B cell (primary cell): ENCODE measurements at regions not wholly inside any gene's neighbourhood (a gene's known extent, or its start where the extent isn't known, plus 50 kb on each side); places are given as distances from the start of the nearest gene placed in this dataset.

Source experiments
- ATAC-seq: fragments of 200-7000 bp; cut with Tn5 transposase; one replicate; pipeline ENCODE4 v1.10.0; 2021; ENCODE audit warnings: low read depth, mild to moderate bottlenecking, moderate number of reproducible peaks, moderate library complexity
- CTCF ChIA-PET: fragments of 350-600 bp; sonication (Branson Sonifier 250); formaldehyde crosslinking; loops from one replicate; lab custom pipeline; 2021; ENCODE audit warnings: antibody characterized with exemption, inconsistent platforms; lab: Charles Lee
- POLR2A ChIA-PET: fragments of 350-600 bp; sonication (Branson Sonifier 250); formaldehyde crosslinking; loops from one replicate; lab custom pipeline; 2021; ENCODE audit warnings: antibody characterized with exemption; lab: Charles Lee
- DNase-seq: peaks from one replicate; pipeline ENCODE4 v3.0.0; 2013
- H2AFZ ChIP-seq: 2 replicates; pipeline ENCODE4 v1.6.1; 2012; ENCODE audit warnings: mild to moderate bottlenecking, low read depth, low read length; ENCODE audit not compliant: insufficient read depth, poor library complexity, severe bottlenecking
- H3K27ac ChIP-seq, 2 donors: 1 replicate in 1 of 2; 2 replicates in 1 of 2; pipeline ENCODE4 v1.5.1; 2012 to 2013; ENCODE audit warnings: low read length in 2 of 2, mild to moderate bottlenecking in 2 of 2, moderate library complexity in 1 of 2
- H3K27me3 ChIP-seq, 4 experiments: fragments of 200-600 bp in 1 of 4; sonication (generic) in 1 of 4; replicated peaks in 1 of 4; 1 replicate in 2 of 4; 2 replicates in 2 of 4; pipeline versions ENCODE4 v1.6.1 to v1.7.0; 2013 to 2016; ENCODE audit warnings: low read length in 3 of 4, mild to moderate bottlenecking in 2 of 4, mixed read lengths in 1 of 4, moderate library complexity in 1 of 4; ENCODE audit not compliant: insufficient read depth in 4 of 4, control insufficient read depth in 3 of 4; ENCODE audit errors: control extremely low read depth in 1 of 4
- H3K36me3 ChIP-seq, 2 experiments: replicated peaks in 1 of 2; 1 replicate in 1 of 2; 2 replicates in 1 of 2; pipeline versions ENCODE4 v1.6.1 to v1.7.1; 2013; ENCODE audit warnings: low read length in 1 of 2; ENCODE audit not compliant: insufficient read depth in 2 of 2, control insufficient read depth in 1 of 2; ENCODE audit errors: control extremely low read depth in 1 of 2, extremely low read depth in 1 of 2
- H3K4me1 ChIP-seq, 2 donors: fragments of 200-600 bp in 1 of 2; sonication (generic) in 1 of 2; 1 replicate in 1 of 2; 2 replicates in 1 of 2; pipeline versions ENCODE4 v1.5.1 to v1.6.1; 2013 to 2017; ENCODE audit warnings: low read length in 2 of 2; ENCODE audit not compliant: control insufficient read depth in 2 of 2, insufficient read depth in 2 of 2
- H3K4me2 ChIP-seq: replicated peaks from 2 replicates; pipeline ENCODE3; 2012; ENCODE audit warnings: mild to moderate bottlenecking, low read depth, low read length; ENCODE audit not compliant: poor library complexity, severe bottlenecking
- H3K4me3 ChIP-seq, 5 experiments: fragments of 200-600 bp in 1 of 5; sonication (generic) in 1 of 5; 1 replicate in 3 of 5; 2 replicates in 2 of 5; pipeline versions ENCODE4 v1.5.1 to v1.7.0; 2011 to 2016; ENCODE audit warnings: low read length in 4 of 5, mild to moderate bottlenecking in 4 of 5, low read depth in 2 of 5, control low read depth in 1 of 5, moderate library complexity in 1 of 5; ENCODE audit not compliant: insufficient read depth in 1 of 5; ENCODE audit errors: control extremely low read depth in 1 of 5, extremely low read depth in 1 of 5
- H3K79me2 ChIP-seq: fragments of 200-600 bp; sonication (generic); one replicate; pipeline ENCODE4 v1.6.0; 2016; ENCODE audit warnings: low read length; ENCODE audit not compliant: control insufficient read depth, insufficient read depth
- H3K9ac ChIP-seq: fragments of 200-600 bp; sonication (generic); 2 replicates; pipeline ENCODE4 v1.6.1; 2017; ENCODE audit warnings: mild to moderate bottlenecking, low read length, moderate library complexity
- H3K9me3 ChIP-seq, 3 donors: one replicate each; pipeline versions ENCODE4 v1.6.1 to v1.7.1; 2013; ENCODE audit warnings: low read length in 2 of 3; ENCODE audit not compliant: control insufficient read depth in 2 of 3, insufficient read depth in 1 of 3; ENCODE audit errors: control extremely low read depth in 1 of 3
- H4K20me1 ChIP-seq: 2 replicates; pipeline ENCODE4 v1.6.0; 2012; ENCODE audit warnings: mild to moderate bottlenecking, low read length; ENCODE audit not compliant: insufficient read depth, control insufficient read depth, poor library complexity, severe bottlenecking
- H3K27ac Mint-ChIP-seq: one replicate; pipeline ENCODE4 v1.8.0; 2021; ENCODE audit warnings: mixed read lengths
- H3K27me3 Mint-ChIP-seq: one replicate; pipeline ENCODE4 v1.8.0; 2021; ENCODE audit warnings: mixed read lengths
- H3K4me1 Mint-ChIP-seq: one replicate; pipeline ENCODE4 v1.8.0; 2021; ENCODE audit warnings: mixed read lengths
- H3K4me3 Mint-ChIP-seq: one replicate; pipeline ENCODE4 v1.8.0; 2021; ENCODE audit warnings: mixed read lengths
- H3K9me3 Mint-ChIP-seq: one replicate; pipeline ENCODE4 v1.8.0; 2022; ENCODE audit warnings: mixed read lengths; ENCODE audit not compliant: insufficient read depth
- EZH2 ChIP-seq: IDR thresholded peaks from 2 replicates; pipeline ENCODE4 v1.6.1; 2012; ENCODE audit warnings: borderline replicate concordance, low read depth, mild to moderate bottlenecking, moderate library complexity, low read length; ENCODE audit not compliant: insufficient read depth, poor library complexity, severe bottlenecking
- WGBS: methylation state at CpG from one replicate; pipeline ENCODE4 v1.1.5; 2013; ENCODE audit warnings: missing lambda C conversion rate; ENCODE audit not compliant: insufficient coverage; 5-methylcytosine and 5-hydroxymethylcytosine counted together
- intact Hi-C: fragments of 100-400 bp; cut with micrococcal nuclease; formaldehyde crosslinking; loops from one replicate; pipeline ENCODE4 v1.10.0; 2022
- TF ChIP-seq, protein P1 (sequence below): fragments of 200-600 bp; IDR thresholded peaks from one replicate; pipeline ENCODE4 v1.8.0; 2022; ENCODE audit warnings: antibody characterized with exemption, mild to moderate bottlenecking

DNA sequence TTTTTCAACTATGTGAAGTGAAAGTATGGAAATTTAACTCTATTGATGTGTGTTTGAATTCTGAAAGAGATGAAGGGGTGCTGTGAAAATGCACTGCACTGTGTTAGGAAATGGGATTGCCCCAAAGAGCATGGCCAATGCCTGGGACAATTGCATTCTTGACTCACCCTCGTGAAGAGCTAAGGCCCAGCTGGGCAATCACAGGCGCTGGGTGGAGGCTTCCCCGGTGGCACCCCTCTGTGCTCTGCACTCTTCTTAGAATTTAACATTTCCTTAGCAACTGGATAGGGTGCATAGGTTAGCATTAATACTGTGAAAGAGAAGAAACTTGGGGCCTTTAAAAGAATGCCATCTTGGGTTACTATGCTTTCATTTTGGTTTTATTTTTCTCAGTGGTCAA lies 179.9 kb upstream of the GOLIM4 start:
- no peaks in the 10 kb centered on the region for H3K9me3 ChIP-seq
- no peak overlapping the region for H3K27ac Mint-ChIP-seq
- no peak overlapping the region for H3K27ac ChIP-seq
- H3K27me3 Mint-ChIP-seq = no peaks in the 10 kb centered on the region
- H3K36me3 ChIP-seq = no peaks in the 10 kb centered on the region
- H3K4me1 Mint-ChIP-seq = no peaks in the 10 kb centered on the region
- no peaks in the 10 kb centered on the region for H4K20me1 ChIP-seq
- TF ChIP-seq EZH2 = no peak
- TF ChIP-seq, protein P1, sequence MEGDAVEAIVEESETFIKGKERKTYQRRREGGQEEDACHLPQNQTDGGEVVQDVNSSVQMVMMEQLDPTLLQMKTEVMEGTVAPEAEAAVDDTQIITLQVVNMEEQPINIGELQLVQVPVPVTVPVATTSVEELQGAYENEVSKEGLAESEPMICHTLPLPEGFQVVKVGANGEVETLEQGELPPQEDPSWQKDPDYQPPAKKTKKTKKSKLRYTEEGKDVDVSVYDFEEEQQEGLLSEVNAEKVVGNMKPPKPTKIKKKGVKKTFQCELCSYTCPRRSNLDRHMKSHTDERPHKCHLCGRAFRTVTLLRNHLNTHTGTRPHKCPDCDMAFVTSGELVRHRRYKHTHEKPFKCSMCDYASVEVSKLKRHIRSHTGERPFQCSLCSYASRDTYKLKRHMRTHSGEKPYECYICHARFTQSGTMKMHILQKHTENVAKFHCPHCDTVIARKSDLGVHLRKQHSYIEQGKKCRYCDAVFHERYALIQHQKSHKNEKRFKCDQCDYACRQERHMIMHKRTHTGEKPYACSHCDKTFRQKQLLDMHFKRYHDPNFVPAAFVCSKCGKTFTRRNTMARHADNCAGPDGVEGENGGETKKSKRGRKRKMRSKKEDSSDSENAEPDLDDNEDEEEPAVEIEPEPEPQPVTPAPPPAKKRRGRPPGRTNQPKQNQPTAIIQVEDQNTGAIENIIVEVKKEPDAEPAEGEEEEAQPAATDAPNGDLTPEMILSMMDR = no peak
- ATAC-seq (no peak), DNase-seq (no peak)
- ChIA-PET POLR2A (no interaction called here), CTCF (no interaction called here)
- H3K27me3 ChIP-seq = peaks cover 0 to 2% (median 0%) of the 10 kb centered on the region in 4 experiments
- no peak overlapping the region for H3K4me3 ChIP-seq
- no peak overlapping the region for H3K4me2 ChIP-seq
- H3K4me3 Mint-ChIP-seq = no peak overlapping the region
- H3K9ac ChIP-seq = no peak overlapping the region
- 80% methylated on average over 1 of the region's 3 CpGs for WGBS
- intact Hi-C loops = no loop called here
- no peaks in the 10 kb centered on the region for H3K9me3 Mint-ChIP-seq
- H3K4me1 ChIP-seq = no peaks in the 10 kb centered on the region
- H2AFZ ChIP-seq = no peak overlapping the region
- H3K79me2 ChIP-seq = no peaks in the 10 kb centered on the region

DNA sequence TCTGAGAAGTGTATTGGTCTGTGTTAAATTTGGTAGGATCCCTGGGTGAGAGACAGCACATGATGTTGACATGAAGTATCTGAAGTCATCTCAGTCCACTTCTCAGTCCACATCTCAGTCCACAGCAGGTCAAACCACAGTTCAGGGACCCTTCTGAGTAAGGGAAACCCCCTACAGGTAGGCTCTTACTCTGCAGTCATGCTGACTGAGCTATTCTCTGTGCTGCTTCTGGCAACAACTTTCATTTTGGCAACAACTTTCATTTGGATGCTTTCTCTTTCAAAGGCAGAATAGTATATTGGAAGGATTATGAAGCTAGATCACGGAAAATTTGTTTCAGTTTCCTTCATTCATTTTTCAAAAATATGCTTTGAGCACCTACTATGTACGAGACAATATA lies 178.2 kb upstream of the GOLIM4 start:
- no peak overlapping the region for H3K9ac ChIP-seq
- H3K4me2 ChIP-seq = no peak overlapping the region
- CTCF ChIA-PET = no interaction called here
- no peaks in the 10 kb centered on the region for H3K27me3 Mint-ChIP-seq
- H3K9me3 ChIP-seq = no peaks in the 10 kb centered on the region
- no peaks in the 10 kb centered on the region for H3K36me3 ChIP-seq
- no peak overlapping the region for H3K4me3 Mint-ChIP-seq
- no peak overlapping the region for H2AFZ ChIP-seq
- no peaks in the 10 kb centered on the region for H4K20me1 ChIP-seq
- DNase-seq = no peak
- H3K4me1 Mint-ChIP-seq = no peaks in the 10 kb centered on the region
- no peak overlapping the region for H3K27ac Mint-ChIP-seq
- no peak overlapping the region for H3K27ac ChIP-seq
- no peaks in the 10 kb centered on the region for H3K9me3 Mint-ChIP-seq
- intact Hi-C loops = no loop called here
- H3K27me3 ChIP-seq = peaks cover 0 to 2% (median 0%) of the 10 kb centered on the region in 4 experiments
- POLR2A ChIA-PET = no interaction called here
- no peak overlapping the region for H3K4me3 ChIP-seq
- no peak for ATAC-seq
- 80% methylated on average over 1 of the region's 2 CpGs for WGBS
- no peaks in the 10 kb centered on the region for H3K79me2 ChIP-seq
- TF ChIP-seq, protein P1 = no peak
- no peak for TF ChIP-seq EZH2
- no peaks in the 10 kb centered on the region for H3K4me1 ChIP-seq
